ENCODE measurements at regions not wholly inside any gene's neighbourhood (a gene's known extent, or its start where the extent isn't known, plus 50 kb on each side); places are given as distances from the start of the nearest gene placed in this dataset.

- ChIA-PET POLR2A (no interaction called here), CTCF (interaction anchor here (0.9 kb wide), 1 partner anchor 23 kb away, joined by 3 read pairs; no protein-coding TSS in a partner anchor)
- no peak for TF ChIP-seq CTCF (IDR thresholded peaks at IDR 0.05; ENCODE audit: extremely low read depth in 1 of 2, insufficient read depth in 1 of 2, low read depth in 1 of 2, low read length in 2 of 2)
- no peak for TF ChIP-seq MYC (IDR thresholded peaks at IDR 0.05; ENCODE audit: low read depth, low read length)
- no peak for TF ChIP-seq POLR2A (IDR thresholded peaks at IDR 0.05; ENCODE audit: low read depth, low read length)
- TF ChIP-seq MAX (IDR thresholded peaks at IDR 0.05; ENCODE audit: insufficient read depth, insufficient read length), result no peak
- TF ChIP-seq EZH2 (IDR thresholded peaks at IDR 0.05; ENCODE audit: borderline replicate concordance, low read depth, low read length, severe bottlenecking), result no peak
- TF ChIP-seq FOS (IDR thresholded peaks at IDR 0.05; ENCODE audit: borderline replicate concordance, insufficient read depth, low read length), result no peak
- no peak for TF ChIP-seq POLR2AphosphoS5 (IDR thresholded peaks at IDR 0.05; ENCODE audit: insufficient read depth, low read depth, low read length)
- no TSS peak for BruUV-seq (replicated peaks)
- Histone ChIP-seq H3K27ac (ENCODE audit: insufficient read depth, low read depth, low read length) (no peak overlapping the region), H3K4me1 (ENCODE audit: control insufficient read depth, extremely low read depth, insufficient read depth, low read length) (peaks cover 5% of the 10 kb centered on the region), H3K9me1 (replicated peaks; ENCODE audit: control insufficient read depth, extremely low read depth, insufficient read depth, low read length) (no peaks in the 10 kb centered on the region), H3K79me2 (ENCODE audit: control insufficient read depth, insufficient read depth, low read length) (no peaks in the 10 kb centered on the region), H3K27me3 (ENCODE audit: control insufficient read depth in 2 of 2, insufficient read depth in 2 of 2, low read length in 2 of 2) (no peaks in the 10 kb centered on the region), H3K4me3 (replicated peaks in 1 of 3; ENCODE audit: insufficient read depth in 1 of 3, low read depth in 1 of 3, low read length in 3 of 3) (no peak overlapping the region), H3K4me2 (ENCODE audit: insufficient read depth, low read length) (no peak overlapping the region), H3K9me3 (replicated peaks; ENCODE audit: control insufficient read depth, insufficient read depth, low read length) (no peaks in the 10 kb centered on the region), H2AFZ (ENCODE audit: low read depth, low read length) (no peak overlapping the region), H4K20me1 (replicated peaks; ENCODE audit: control insufficient read depth, extremely low read depth, insufficient read depth, low read length) (no peaks in the 10 kb centered on the region), H3K9ac (replicated peaks; ENCODE audit: extremely low read depth, insufficient read depth, low read length) (no peak overlapping the region), H3K36me3 (ENCODE audit: control insufficient read depth in 2 of 2, extremely low read depth in 1 of 2, insufficient read depth in 2 of 2, low read length in 2 of 2) (no peaks in the 10 kb centered on the region)
- FAIRE-seq, result no peak
- no peak for DNase-seq (ENCODE audit: low read depth, low spot score)
- intact Hi-C loops (cut with micrococcal nuclease) (no loop called here), dilution Hi-C loops (cut with MboI; ENCODE audit: extremely low pct_ligation_motif_present, low sequenced_read_pairs) (no loop called here)
Observed at GRCh38 chr12:46457958-46458357, 85.4 kb upstream of the SLC38A2 start.

All from endothelial cell of umbilical vein (primary cell).